Endothelial cell of umbilical vein (primary cell): ENCODE measurements at regions not wholly inside any gene's neighbourhood (a gene's known extent, or its start where the extent isn't known, plus 50 kb on each side); places are given as distances from the start of the nearest gene placed in this dataset.
"Not testable (repeated sequence)": the region's sequence is repeated elsewhere in the genome, so short reads cannot be mapped to it uniquely, and the experiment has no call there.

Source experiments
- EZH2 ChIP-seq: IDR thresholded peaks from 2 replicates; pipeline ENCODE4 v1.6.1; 2012; ENCODE audit warnings: borderline replicate concordance, low read depth, mild to moderate bottlenecking, moderate library complexity, low read length, inconsistent platforms; ENCODE audit not compliant: severe bottlenecking
- FOS ChIP-seq: IDR thresholded peaks from 2 replicates; pipeline ENCODE4 v1.6.1; 2011; ENCODE audit warnings: mild to moderate bottlenecking, low read length, moderate library complexity, borderline replicate concordance; ENCODE audit not compliant: insufficient read depth
- GATA2 ChIP-seq: IDR thresholded peaks from 2 replicates; pipeline ENCODE4 v1.7.0; 2011; ENCODE audit warnings: low read depth, mild to moderate bottlenecking, moderate library complexity, mixed read lengths, low read length; ENCODE audit not compliant: insufficient read length, insufficient read depth
- JUN ChIP-seq: IDR thresholded peaks from 2 replicates; pipeline ENCODE4 v1.6.1; 2011; ENCODE audit warnings: borderline replicate concordance, low read depth; ENCODE audit not compliant: insufficient read length, insufficient read depth
- POLR2A ChIP-seq: IDR thresholded peaks from 2 replicates; pipeline ENCODE4 v1.6.1; 2012; ENCODE audit warnings: low read depth, mild to moderate bottlenecking, control low read depth, low read length
- TF ChIP-seq, protein P1 (sequence below), 2 donors: IDR thresholded peaks; 1 replicate in 1 of 2; 2 replicates in 1 of 2; pipeline ENCODE4 v1.5.1; 2011; ENCODE audit warnings: low read length in 2 of 2, mild to moderate bottlenecking in 2 of 2, moderate library complexity in 2 of 2, control low read depth in 1 of 2, inconsistent platforms in 1 of 2, low read depth in 1 of 2; ENCODE audit not compliant: insufficient read depth in 1 of 2; ENCODE audit errors: extremely low read depth in 1 of 2

DNA sequence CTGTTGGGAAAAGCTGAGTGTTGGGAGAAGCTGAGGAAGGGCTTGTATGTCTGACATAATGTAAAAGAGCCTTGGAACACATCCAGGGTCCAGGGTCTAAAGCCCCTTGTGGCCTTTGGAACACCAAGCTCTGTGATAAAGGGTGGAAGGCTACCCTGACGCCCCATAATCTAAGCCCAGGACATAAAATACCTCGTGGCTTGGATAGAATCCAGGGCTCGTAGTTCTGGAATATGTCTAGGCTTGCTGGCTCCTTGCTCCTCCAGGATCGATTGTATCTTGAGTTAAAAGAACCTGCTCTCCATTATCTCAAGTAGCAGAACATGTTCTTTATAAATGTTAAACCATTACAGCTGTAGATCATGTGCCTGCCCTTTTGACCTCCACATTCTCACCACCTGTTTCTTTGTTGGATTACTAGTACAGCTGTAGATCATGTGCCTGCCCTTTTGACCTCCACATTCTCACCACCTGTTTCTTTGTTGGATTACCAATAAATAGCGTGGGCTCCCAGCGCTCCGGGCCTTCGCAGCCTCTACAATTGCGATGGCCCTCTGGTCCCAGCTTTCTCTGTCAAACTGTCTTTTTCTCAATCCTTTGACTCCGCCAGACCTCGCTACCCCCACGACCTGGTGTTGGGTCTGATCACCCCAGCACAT, 246.9 kb upstream of the KCNH7 start:
- TF ChIP-seq, protein P1, sequence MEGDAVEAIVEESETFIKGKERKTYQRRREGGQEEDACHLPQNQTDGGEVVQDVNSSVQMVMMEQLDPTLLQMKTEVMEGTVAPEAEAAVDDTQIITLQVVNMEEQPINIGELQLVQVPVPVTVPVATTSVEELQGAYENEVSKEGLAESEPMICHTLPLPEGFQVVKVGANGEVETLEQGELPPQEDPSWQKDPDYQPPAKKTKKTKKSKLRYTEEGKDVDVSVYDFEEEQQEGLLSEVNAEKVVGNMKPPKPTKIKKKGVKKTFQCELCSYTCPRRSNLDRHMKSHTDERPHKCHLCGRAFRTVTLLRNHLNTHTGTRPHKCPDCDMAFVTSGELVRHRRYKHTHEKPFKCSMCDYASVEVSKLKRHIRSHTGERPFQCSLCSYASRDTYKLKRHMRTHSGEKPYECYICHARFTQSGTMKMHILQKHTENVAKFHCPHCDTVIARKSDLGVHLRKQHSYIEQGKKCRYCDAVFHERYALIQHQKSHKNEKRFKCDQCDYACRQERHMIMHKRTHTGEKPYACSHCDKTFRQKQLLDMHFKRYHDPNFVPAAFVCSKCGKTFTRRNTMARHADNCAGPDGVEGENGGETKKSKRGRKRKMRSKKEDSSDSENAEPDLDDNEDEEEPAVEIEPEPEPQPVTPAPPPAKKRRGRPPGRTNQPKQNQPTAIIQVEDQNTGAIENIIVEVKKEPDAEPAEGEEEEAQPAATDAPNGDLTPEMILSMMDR (IDR thresholded peaks at IDR 0.05; ENCODE audit: extremely low read depth in 1 of 2, insufficient read depth in 1 of 2, low read depth in 1 of 2, low read length in 2 of 2): not testable (repeated sequence)
- not testable (repeated sequence) for TF ChIP-seq FOS, EZH2, POLR2A, GATA2, JUN
